ENCODE measurements at regions not wholly inside any gene's neighbourhood (a gene's known extent, or its start where the extent isn't known, plus 50 kb on each side); places are given as distances from the start of the nearest gene placed in this dataset.
"Not testable (repeated sequence)": the region's sequence is repeated elsewhere in the genome, so short reads cannot be mapped to it uniquely, and the experiment has no call there.

DNA sequence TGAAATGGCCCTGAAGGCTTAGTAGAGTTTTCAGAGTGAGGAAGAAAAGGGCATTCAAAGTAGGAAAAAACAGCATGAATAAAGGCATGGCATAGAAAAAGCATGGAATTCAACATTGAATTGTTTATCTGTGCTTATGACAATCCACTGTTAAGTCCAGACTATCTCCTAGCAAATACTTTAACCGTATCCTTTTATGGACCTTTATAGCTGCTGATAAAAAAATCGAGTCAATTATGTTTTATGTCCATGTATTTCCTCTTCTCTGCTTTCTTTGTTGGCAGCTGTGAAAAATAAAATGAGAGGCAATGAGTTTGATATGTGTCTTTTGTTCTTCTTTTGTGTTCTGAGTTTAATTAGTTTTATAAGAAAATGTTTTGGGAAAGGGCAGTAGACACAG is 70.4 kb downstream of the TDRD15 start:
- no peak for DNase-seq (ENCODE audit: low read depth in 2 of 2, low spot score in 1 of 2)

DNA sequence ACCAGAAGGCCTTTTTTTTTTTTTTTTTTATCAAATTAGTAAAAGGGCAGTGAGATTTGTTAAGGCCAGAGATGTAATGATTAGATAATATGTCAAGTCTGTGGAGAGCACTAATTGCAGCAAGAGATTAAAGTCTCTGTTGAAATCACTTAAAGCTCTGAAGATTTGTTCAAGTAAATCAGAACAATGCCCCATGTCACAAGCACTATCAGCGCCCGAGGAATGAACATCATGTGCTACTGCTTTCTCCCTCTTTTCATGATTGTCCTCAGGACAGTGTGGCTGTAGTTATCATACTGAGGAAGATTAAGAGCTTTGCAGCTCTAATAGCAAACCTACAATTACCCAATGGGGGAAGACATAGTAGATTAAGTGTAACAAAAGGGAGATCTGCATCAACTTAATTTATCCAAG is 71.1 kb downstream of the TDRD15 start:
- no peak for DNase-seq (ENCODE audit: low read depth in 2 of 2, low spot score in 1 of 2)

GRCh38 chr2:21195326-21195725 is 71.6 kb downstream of the TDRD15 start:
- no peak for DNase-seq (ENCODE audit: low read depth in 2 of 2, low spot score in 1 of 2)

DNA sequence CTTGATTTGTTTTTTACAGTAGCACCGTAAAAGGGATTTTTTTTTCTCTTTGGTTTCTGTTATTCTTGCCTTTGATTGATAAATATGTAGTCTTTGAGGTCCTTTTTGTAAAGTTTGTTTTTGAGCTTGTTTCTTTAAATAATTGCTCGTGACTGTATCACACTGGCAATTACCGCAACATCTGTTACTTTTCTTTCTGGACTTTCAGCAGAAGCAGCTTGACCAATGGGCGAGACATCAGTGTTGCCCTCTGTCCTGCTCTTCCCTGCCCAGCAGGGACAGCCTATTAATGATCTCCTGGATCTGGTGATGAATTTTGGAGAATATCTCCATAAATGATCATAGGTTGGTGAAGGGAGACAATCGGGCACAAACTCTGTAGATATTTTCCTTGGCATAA is 74.9 kb downstream of the TDRD15 start:
- no peak for DNase-seq (ENCODE audit: low read depth in 2 of 2, low spot score in 1 of 2)

DNA sequence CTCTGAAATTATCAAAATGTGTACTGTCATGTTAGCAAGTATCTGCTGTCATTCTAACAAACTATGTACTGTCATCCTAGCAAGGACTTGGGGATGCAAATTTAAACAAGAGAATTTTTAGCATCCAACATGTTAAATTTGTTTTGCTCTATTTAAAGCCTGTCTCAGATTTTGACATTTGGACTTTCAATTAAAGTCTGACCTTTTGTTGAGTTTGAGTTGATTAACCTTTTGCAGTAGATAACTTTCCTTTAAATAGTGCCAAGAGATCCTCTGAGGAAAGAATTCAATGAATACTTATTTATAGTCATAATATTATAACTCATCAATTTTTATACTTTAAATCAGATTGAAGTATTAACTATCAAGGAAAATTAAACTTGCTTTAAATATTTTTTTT is 80.2 kb downstream of the TDRD15 start:
- no peak for DNase-seq (ENCODE audit: low read depth in 2 of 2, low spot score in 1 of 2)

DNA sequence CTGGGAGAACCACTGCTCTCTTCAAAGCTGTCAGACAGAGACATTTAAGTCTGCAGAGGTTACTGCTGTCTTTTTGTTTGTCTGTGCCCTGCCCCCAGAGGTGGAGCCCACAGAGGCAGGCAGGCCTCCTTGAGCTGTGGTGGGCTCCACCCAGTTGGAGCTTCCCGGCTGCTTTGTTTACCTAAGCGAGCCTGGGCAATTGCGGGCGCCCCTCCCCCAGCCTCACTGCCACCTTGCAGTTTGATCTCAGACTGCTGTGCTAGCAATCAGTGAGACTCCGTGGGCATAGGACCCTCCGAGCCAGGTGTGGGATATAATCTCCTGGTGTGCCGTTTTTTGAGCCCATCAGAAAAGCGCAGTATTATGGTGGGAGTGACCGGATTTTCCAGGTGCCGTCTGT is 90.3 kb downstream of the TDRD15 start:
- DNase-seq (ENCODE audit: low read depth in 2 of 2, low spot score in 1 of 2) = not testable (repeated sequence)

DNA sequence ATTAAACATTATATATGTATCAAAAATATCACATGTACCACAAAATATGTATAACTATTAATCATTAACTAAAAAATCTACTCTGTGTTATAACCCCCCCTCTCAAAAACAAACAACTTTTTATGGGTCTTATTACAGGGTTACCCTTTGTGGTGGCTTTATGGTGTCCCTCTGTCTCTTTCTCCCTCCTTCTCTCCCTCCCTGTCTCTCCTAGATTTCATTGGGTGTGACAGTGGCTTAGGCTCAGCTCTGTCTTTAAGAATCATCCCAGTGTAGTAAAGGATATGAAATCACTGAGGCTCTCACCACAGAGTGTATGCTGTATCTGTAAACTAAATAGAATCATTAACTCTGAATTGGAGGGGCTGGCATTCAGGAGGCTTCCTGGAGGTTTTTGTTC is 93.7 kb downstream of the TDRD15 start:
- no peak for DNase-seq (ENCODE audit: low read depth in 2 of 2, low spot score in 1 of 2)

- DNase-seq (ENCODE audit: low read depth in 2 of 2, low spot score in 1 of 2) = no peak
These were observed 97.2 kb downstream of the TDRD15 start for GRCh38 chr2:21220930-21221329.

DNA sequence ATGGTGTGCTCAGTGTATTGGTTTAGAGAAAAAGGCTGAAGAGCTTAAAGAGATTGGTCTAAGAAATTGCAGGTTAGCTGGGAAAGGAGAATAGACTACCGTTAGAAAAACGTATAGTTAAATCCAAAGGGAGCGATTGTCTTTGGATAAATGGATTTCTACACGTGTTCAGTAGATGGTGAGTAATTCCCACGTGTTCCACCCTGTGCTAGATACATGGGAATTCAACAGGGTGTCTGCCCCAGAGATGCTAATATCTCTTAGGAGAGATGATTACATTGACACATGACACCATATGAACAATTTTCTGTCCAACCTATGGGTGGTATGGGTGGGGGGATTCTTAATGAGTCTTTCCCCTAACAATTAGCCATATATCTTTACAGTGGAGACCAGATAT is 99.8 kb downstream of the TDRD15 start:
- no peak for DNase-seq (ENCODE audit: low read depth in 2 of 2, low spot score in 1 of 2)

- no peak for DNase-seq (ENCODE audit: low read depth in 2 of 2, low spot score in 1 of 2)
These were observed 104.5 kb downstream of the TDRD15 start for GRCh38 chr2:21228041-21228895.

- DNase-seq (ENCODE audit: low read depth in 2 of 2, low spot score in 1 of 2) = no peak
These were observed 105.5 kb downstream of the TDRD15 start for GRCh38 chr2:21229302-21229701.

GRCh38 chr2:21230140-21230539 is 106.4 kb downstream of the TDRD15 start:
- DNase-seq (ENCODE audit: low read depth in 2 of 2, low spot score in 1 of 2) = no peak

- DNase-seq (ENCODE audit: low read depth in 2 of 2, low spot score in 1 of 2) = no peak
These were observed 108.2 kb downstream of the TDRD15 start for GRCh38 chr2:21231985-21232384.

DNA sequence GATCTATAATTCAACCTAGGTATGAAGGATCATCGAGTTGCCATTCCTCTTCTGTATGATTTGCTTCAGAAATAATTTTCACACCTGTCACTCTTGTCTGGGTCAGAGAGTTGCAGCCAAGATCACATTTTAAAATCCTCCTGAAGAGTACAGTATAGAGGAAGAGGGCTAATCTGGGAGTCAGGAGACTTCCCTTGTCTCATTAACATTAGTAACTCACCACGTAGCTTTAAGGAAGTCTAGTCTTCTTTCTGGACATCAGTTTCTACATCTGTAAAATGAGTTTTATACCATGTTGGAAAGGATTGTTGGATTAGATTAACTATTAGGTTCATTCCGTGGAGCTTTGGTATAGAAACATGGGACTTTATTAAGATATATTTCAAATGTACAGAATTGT is 109.4 kb downstream of the TDRD15 start:
- no peak for DNase-seq (ENCODE audit: low read depth in 2 of 2, low spot score in 1 of 2)

- no peak for DNase-seq (ENCODE audit: low read depth in 2 of 2, low spot score in 1 of 2)
These were observed 110.2 kb downstream of the TDRD15 start for GRCh38 chr2:21234001-21234400.

- DNase-seq (ENCODE audit: low read depth in 2 of 2, low spot score in 1 of 2) = no peak
These were observed 110.8 kb downstream of the TDRD15 start for GRCh38 chr2:21234464-21235120.

- not testable (repeated sequence) for DNase-seq (ENCODE audit: low read depth in 2 of 2, low spot score in 1 of 2)
These were observed 116.0 kb downstream of the TDRD15 start for GRCh38 chr2:21239749-21240148.

GRCh38 chr2:21244161-21244560 is 120.4 kb downstream of the TDRD15 start:
- no peak for DNase-seq (ENCODE audit: low read depth in 2 of 2, low spot score in 1 of 2)

GRCh38 chr2:21245565-21245964 is 121.8 kb downstream of the TDRD15 start:
- no peak for DNase-seq (ENCODE audit: low read depth in 2 of 2, low spot score in 1 of 2)

- no peak for DNase-seq (ENCODE audit: low read depth in 2 of 2, low spot score in 1 of 2)
These were observed 125.6 kb downstream of the TDRD15 start for GRCh38 chr2:21249367-21249766.

DNA sequence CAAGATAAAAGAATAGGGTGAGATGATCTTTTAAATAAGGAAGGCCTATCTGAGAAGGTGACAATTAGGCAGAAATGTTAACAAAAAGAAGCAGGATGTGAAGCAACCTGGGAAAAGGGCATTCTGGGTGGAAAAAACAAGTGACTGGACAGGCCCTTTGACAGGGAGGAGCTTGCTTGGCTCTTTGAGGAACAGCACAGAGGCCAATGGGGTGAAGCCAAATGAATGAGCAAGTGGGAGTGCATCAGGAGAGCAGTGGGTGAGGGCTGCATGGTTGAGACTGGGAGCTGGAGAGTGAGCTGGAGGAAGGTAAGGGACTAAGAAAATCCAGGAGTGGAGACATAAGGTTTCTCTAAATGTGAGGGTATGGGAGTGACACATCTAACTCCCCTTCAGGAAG is 126.9 kb downstream of the TDRD15 start:
- no peak for DNase-seq (ENCODE audit: low read depth in 2 of 2, low spot score in 1 of 2)

GRCh38 chr2:21251216-21251980 is 127.6 kb downstream of the TDRD15 start:
- DNase-seq (ENCODE audit: low read depth in 2 of 2, low spot score in 1 of 2) = no peak
